ENCODE measurements at regions not wholly inside any gene's neighbourhood (a gene's known extent, or its start where the extent isn't known, plus 50 kb on each side); places are given as distances from the start of the nearest gene placed in this dataset.

- Histone ChIP-seq H3K4me3 (ENCODE audit: insufficient read depth, low read depth, low read length) (no peak overlapping the region), H4K20me1 (ENCODE audit: insufficient read depth, low read length) (no peaks in the 10 kb centered on the region), H3K79me2 (ENCODE audit: insufficient read depth, low read length) (no peaks in the 10 kb centered on the region), H3K4me2 (ENCODE audit: low read length) (no peak overlapping the region), H2AFZ (ENCODE audit: low read depth, low read length) (no peak overlapping the region), H3K9me3 (ENCODE audit: insufficient read depth, low read depth, low read length) (no peaks in the 10 kb centered on the region), H3K36me3 (ENCODE audit: insufficient read depth, low read length) (no peaks in the 10 kb centered on the region), H3K27me3 (ENCODE audit: insufficient read depth, low read length) (no peaks in the 10 kb centered on the region), H3K27ac (ENCODE audit: low read depth, low read length) (no peak overlapping the region), H3K9ac (ENCODE audit: low read length) (no peak overlapping the region), H3K4me1 (ENCODE audit: insufficient read depth, low read length) (no peaks in the 10 kb centered on the region)
- Mint-ChIP-seq H3K36me3 (ENCODE audit: low read depth, unreplicated experiment) (no peaks in the 10 kb centered on the region), H3K4me1 (ENCODE audit: low read depth, unreplicated experiment) (no peaks in the 10 kb centered on the region), H3K27me3 (ENCODE audit: low read depth, unreplicated experiment) (no peaks in the 10 kb centered on the region), H3K4me3 (ENCODE audit: unreplicated experiment) (no peak overlapping the region), H3K9me3 (ENCODE audit: unreplicated experiment) (no peaks in the 10 kb centered on the region), H3K27ac (ENCODE audit: unreplicated experiment) (no peak overlapping the region)
- TF ChIP-seq EZH2 (IDR thresholded peaks at IDR 0.05; ENCODE audit: insufficient read depth, low read length) (no peak), CTCF (IDR thresholded peaks at IDR 0.05; ENCODE audit: insufficient read depth, low read depth, low read length) (no peak)
- FAIRE-seq: no peak
- no peak for DNase-seq (ENCODE audit: low read depth)
These were observed 1981.3 kb upstream of the IGFBP7 start for GRCh38 chr4:59091146-59092142.

GRCh38 chr4:59094505-59094904, 1984.3 kb upstream of the IGFBP7 start:
- H3K9ac ChIP-seq (ENCODE audit: low read length): no peak overlapping the region
- H2AFZ ChIP-seq (ENCODE audit: low read depth, low read length): no peak overlapping the region
- no peaks in the 10 kb centered on the region for H3K36me3 ChIP-seq (ENCODE audit: insufficient read depth, low read length)
- Mint-ChIP-seq H3K36me3 (ENCODE audit: low read depth, unreplicated experiment) (no peaks in the 10 kb centered on the region), H3K9me3 (ENCODE audit: unreplicated experiment) (no peaks in the 10 kb centered on the region), H3K27me3 (ENCODE audit: low read depth, unreplicated experiment) (no peaks in the 10 kb centered on the region), H3K4me3 (ENCODE audit: unreplicated experiment) (no peak overlapping the region), H3K27ac (ENCODE audit: unreplicated experiment) (no peak overlapping the region), H3K4me1 (ENCODE audit: low read depth, unreplicated experiment) (no peaks in the 10 kb centered on the region)
- H3K4me1 ChIP-seq (ENCODE audit: insufficient read depth, low read length): no peaks in the 10 kb centered on the region
- DNase-seq (ENCODE audit: low read depth) (no peak), FAIRE-seq (no peak)
- H3K27me3 ChIP-seq (ENCODE audit: insufficient read depth, low read length): no peaks in the 10 kb centered on the region
- no peaks in the 10 kb centered on the region for H3K79me2 ChIP-seq (ENCODE audit: insufficient read depth, low read length)
- no peak overlapping the region for H3K4me3 ChIP-seq (ENCODE audit: insufficient read depth, low read depth, low read length)
- TF ChIP-seq CTCF (IDR thresholded peaks at IDR 0.05; ENCODE audit: insufficient read depth, low read depth, low read length): no peak
- TF ChIP-seq EZH2 (IDR thresholded peaks at IDR 0.05; ENCODE audit: insufficient read depth, low read length): no peak
- no peak overlapping the region for H3K27ac ChIP-seq (ENCODE audit: low read depth, low read length)
- no peaks in the 10 kb centered on the region for H3K9me3 ChIP-seq (ENCODE audit: insufficient read depth, low read depth, low read length)
- no peak overlapping the region for H3K4me2 ChIP-seq (ENCODE audit: low read length)
- H4K20me1 ChIP-seq (ENCODE audit: insufficient read depth, low read length): no peaks in the 10 kb centered on the region

- FAIRE-seq (no peak), DNase-seq (ENCODE audit: low read depth) (no peak)
- no peaks in the 10 kb centered on the region for H3K9me3 ChIP-seq (ENCODE audit: insufficient read depth, low read depth, low read length)
- no peaks in the 10 kb centered on the region for H3K36me3 ChIP-seq (ENCODE audit: insufficient read depth, low read length)
- H3K9ac ChIP-seq (ENCODE audit: low read length): no peak overlapping the region
- Mint-ChIP-seq H3K36me3 (ENCODE audit: low read depth, unreplicated experiment) (no peaks in the 10 kb centered on the region), H3K27me3 (ENCODE audit: low read depth, unreplicated experiment) (no peaks in the 10 kb centered on the region), H3K4me1 (ENCODE audit: low read depth, unreplicated experiment) (no peaks in the 10 kb centered on the region), H3K27ac (ENCODE audit: unreplicated experiment) (no peak overlapping the region), H3K4me3 (ENCODE audit: unreplicated experiment) (no peak overlapping the region), H3K9me3 (ENCODE audit: unreplicated experiment) (no peaks in the 10 kb centered on the region)
- TF ChIP-seq CTCF (IDR thresholded peaks at IDR 0.05; ENCODE audit: insufficient read depth, low read depth, low read length): no peak
- TF ChIP-seq EZH2 (IDR thresholded peaks at IDR 0.05; ENCODE audit: insufficient read depth, low read length): no peak
- no peak overlapping the region for H3K4me2 ChIP-seq (ENCODE audit: low read length)
- H4K20me1 ChIP-seq (ENCODE audit: insufficient read depth, low read length): no peaks in the 10 kb centered on the region
- no peaks in the 10 kb centered on the region for H3K4me1 ChIP-seq (ENCODE audit: insufficient read depth, low read length)
- H3K27ac ChIP-seq (ENCODE audit: low read depth, low read length): no peak overlapping the region
- no peaks in the 10 kb centered on the region for H3K79me2 ChIP-seq (ENCODE audit: insufficient read depth, low read length)
- H3K4me3 ChIP-seq (ENCODE audit: insufficient read depth, low read depth, low read length): no peak overlapping the region
- H3K27me3 ChIP-seq (ENCODE audit: insufficient read depth, low read length): no peaks in the 10 kb centered on the region
- no peak overlapping the region for H2AFZ ChIP-seq (ENCODE audit: low read depth, low read length)
These were observed 1992.1 kb upstream of the IGFBP7 start for GRCh38 chr4:59102311-59102710.

All from astrocyte (in vitro differentiated cells and primary cell).